C4-2B (cell line): ENCODE measurements at regions not wholly inside any gene's neighbourhood (a gene's known extent, or its start where the extent isn't known, plus 50 kb on each side); places are given as distances from the start of the nearest gene placed in this dataset.

Experiments used
- CTCF ChIP-seq: fragments of 450-650 bp; conservative IDR thresholded peaks from 2 replicates; pipeline ENCODE4 v1.5.1; 2017; ENCODE audit warnings: mild to moderate bottlenecking
- ZFX ChIP-seq: fragments of 450-650 bp; IDR thresholded peaks from 2 replicates; pipeline ENCODE4 v1.6.1; 2017

DNA sequence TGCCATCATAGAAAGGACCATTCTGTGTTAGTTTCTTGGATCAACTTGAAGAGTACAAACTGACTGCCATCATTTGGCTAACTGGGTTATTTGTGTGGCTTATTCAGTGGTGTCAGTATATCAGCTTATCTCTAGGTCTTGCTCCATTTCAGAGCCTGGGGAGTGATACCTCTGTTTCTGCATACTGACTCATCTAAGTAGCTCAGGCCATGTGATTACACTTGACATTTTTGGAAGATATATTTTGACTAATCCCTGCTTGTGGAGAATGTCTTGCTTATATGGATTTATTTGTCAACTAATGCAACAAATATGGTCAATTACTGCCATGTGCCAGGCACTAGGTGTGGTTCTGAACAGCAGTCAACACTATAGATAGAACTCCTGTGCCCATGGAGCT lies 311.7 kb downstream of the YTHDC2 start:
- TF ChIP-seq CTCF (no peak), ZFX (no peak)
